ENCODE measurements at regions not wholly inside any gene's neighbourhood (a gene's known extent, or its start where the extent isn't known, plus 50 kb on each side); places are given as distances from the start of the nearest gene placed in this dataset.
"Not testable (repeated sequence)": the region's sequence is repeated elsewhere in the genome, so short reads cannot be mapped to it uniquely, and the experiment has no call there.

- DNase-seq, result peak in 1 of 3 donors; percentile 5
Observed at GRCh38 chr17:19470530-19471261, 59.7 kb downstream of the RNF112 start.

- DNase-seq, result not testable (repeated sequence)
Observed at GRCh38 chr17:19474405-19474804, 59.2 kb upstream of the SLC47A1 start.

GRCh38 chr17:19475800-19476199, 57.9 kb upstream of the SLC47A1 start:
- DNase-seq, result not testable (repeated sequence)

- DNase-seq, result no peak
Observed at GRCh38 chr17:19482576-19482975, 51.1 kb upstream of the SLC47A1 start.

Data from suppressor macrophage treated with lipopolysaccharide for 1 hour (primary cell).